Right atrium auricular region (tissue), 2 donors: ENCODE measurements at regions not wholly inside any gene's neighbourhood (a gene's known extent, or its start where the extent isn't known, plus 50 kb on each side); places are given as distances from the start of the nearest gene placed in this dataset.

ENCODE experiments used
- DNase-seq: peaks from one replicate; pipeline ENCODE4 v3.0.0-alpha.2; 2019; ENCODE audit warnings: low spot score
- H3K27ac ChIP-seq, 2 donors: fragments of 200-600 bp; sonication (generic); 1 replicate in 1 of 2; 2 replicates in 1 of 2; pipeline ENCODE4 v1.5.1; 2016 to 2019
- H3K27me3 ChIP-seq, 2 donors: fragments of 200-600 bp; sonication (generic); one replicate each; pipeline versions ENCODE4 v1.5.1 to v1.6.0; 2017 to 2019
- H3K36me3 ChIP-seq: fragments of 200-600 bp; sonication (generic); one replicate; pipeline ENCODE4 v1.5.1; 2016
- H3K4me1 ChIP-seq, 2 donors: fragments of 200-600 bp; sonication (generic); one replicate each; pipeline versions ENCODE4 v1.5.1 to v1.6.0; 2017 to 2019
- H3K4me3 ChIP-seq, 2 donors: fragments of 200-600 bp; sonication (generic); 1 replicate in 1 of 2; 2 replicates in 1 of 2; pipeline ENCODE4 v1.5.1; 2017 to 2019; ENCODE audit warnings: mild to moderate bottlenecking in 1 of 2, moderate library complexity in 1 of 2
- H3K9me3 ChIP-seq, 2 donors: fragments of 200-600 bp; sonication (generic); one replicate each; pipeline ENCODE4 v1.5.1; 2019
- CTCF ChIP-seq, 2 donors: fragments of 200-600 bp; sonication (generic); IDR thresholded peaks; one replicate each; pipeline ENCODE4 v1.5.1; 2019; ENCODE audit warnings: antibody characterized with exemption in 2 of 2

- no peak overlapping the region for H3K4me3 ChIP-seq
- TF ChIP-seq CTCF (IDR thresholded peaks at IDR 0.05), result no peak
- H3K27ac ChIP-seq, result no peak overlapping the region
- DNase-seq, result no peak
- H3K36me3 ChIP-seq, result no peaks in the 10 kb centered on the region
- H3K27me3 ChIP-seq, result no peaks in the 10 kb centered on the region
- H3K9me3 ChIP-seq, result no peaks in the 10 kb centered on the region
- no peaks in the 10 kb centered on the region for H3K4me1 ChIP-seq
These were observed 474.2 kb upstream of the ADAMTS16 start for GRCh38 chr5:4665911-4666310.

GRCh38 chr5:4674166-4674565 is 466.0 kb upstream of the ADAMTS16 start:
- DNase-seq, result no peak
- Histone ChIP-seq H3K36me3 (no peaks in the 10 kb centered on the region), H3K4me3 (no peak overlapping the region), H3K9me3 (no peaks in the 10 kb centered on the region), H3K27me3 (no peaks in the 10 kb centered on the region), H3K4me1 (no peaks in the 10 kb centered on the region), H3K27ac (no peak overlapping the region)
- TF ChIP-seq CTCF (IDR thresholded peaks at IDR 0.05), result no peak

GRCh38 chr5:4676934-4677333 is 463.2 kb upstream of the ADAMTS16 start:
- Histone ChIP-seq H3K27ac (no peak overlapping the region), H3K36me3 (no peaks in the 10 kb centered on the region), H3K4me3 (no peak overlapping the region), H3K4me1 (no peaks in the 10 kb centered on the region), H3K27me3 (no peaks in the 10 kb centered on the region), H3K9me3 (peaks cover 0 to under 1% of the 10 kb centered on the region in 2 donors)
- TF ChIP-seq CTCF (IDR thresholded peaks at IDR 0.05), result no peak
- no peak for DNase-seq

GRCh38 chr5:4684946-4685345 is 455.2 kb upstream of the ADAMTS16 start:
- Histone ChIP-seq H3K27me3 (no peaks in the 10 kb centered on the region), H3K27ac (no peak overlapping the region), H3K9me3 (peaks cover 0 to 11% of the 10 kb centered on the region in 2 donors), H3K4me3 (no peak overlapping the region), H3K36me3 (no peaks in the 10 kb centered on the region), H3K4me1 (no peaks in the 10 kb centered on the region)
- DNase-seq, result no peak
- TF ChIP-seq CTCF (IDR thresholded peaks at IDR 0.05), result no peak

GRCh38 chr5:4698596-4698995 is 441.5 kb upstream of the ADAMTS16 start:
- DNase-seq, result no peak
- H3K36me3 ChIP-seq, result no peaks in the 10 kb centered on the region
- TF ChIP-seq CTCF (IDR thresholded peaks at IDR 0.05), result no peak
- H3K27ac ChIP-seq, result no peak overlapping the region
- no peaks in the 10 kb centered on the region for H3K27me3 ChIP-seq
- no peak overlapping the region for H3K4me3 ChIP-seq
- no peaks in the 10 kb centered on the region for H3K9me3 ChIP-seq
- H3K4me1 ChIP-seq, result peaks cover 0 to 5% of the 10 kb centered on the region in 2 donors

GRCh38 chr5:4699592-4699991 is 440.5 kb upstream of the ADAMTS16 start:
- DNase-seq, result no peak
- H3K4me3 ChIP-seq, result no peak overlapping the region
- no peaks in the 10 kb centered on the region for H3K27me3 ChIP-seq
- peaks cover 0 to 5% of the 10 kb centered on the region in 2 donors for H3K4me1 ChIP-seq
- no peak for TF ChIP-seq CTCF (IDR thresholded peaks at IDR 0.05)
- H3K9me3 ChIP-seq, result no peaks in the 10 kb centered on the region
- no peak overlapping the region for H3K27ac ChIP-seq
- no peaks in the 10 kb centered on the region for H3K36me3 ChIP-seq
